NCI-H2171 treated with DMSO at 0.1 percent for 48 hours (cell line): ENCODE measurements at regions not wholly inside any gene's neighbourhood (a gene's known extent, or its start where the extent isn't known, plus 50 kb on each side); places are given as distances from the start of the nearest gene placed in this dataset.
A peak's percentile ranks its signal among the peaks of the same experiment; 100 is the strongest.
"Not testable (repeated sequence)": the region's sequence is repeated elsewhere in the genome, so short reads cannot be mapped to it uniquely, and the experiment has no call there.

Experiments
- DNase-seq: peaks from one replicate; lab custom pipeline; 2025; lab: John Stamatoyannopoulos, UW

- no peak for DNase-seq
Measured at GRCh38 chr6:154632119-154632518, 101.1 kb upstream of the SCAF8 start.

DNA sequence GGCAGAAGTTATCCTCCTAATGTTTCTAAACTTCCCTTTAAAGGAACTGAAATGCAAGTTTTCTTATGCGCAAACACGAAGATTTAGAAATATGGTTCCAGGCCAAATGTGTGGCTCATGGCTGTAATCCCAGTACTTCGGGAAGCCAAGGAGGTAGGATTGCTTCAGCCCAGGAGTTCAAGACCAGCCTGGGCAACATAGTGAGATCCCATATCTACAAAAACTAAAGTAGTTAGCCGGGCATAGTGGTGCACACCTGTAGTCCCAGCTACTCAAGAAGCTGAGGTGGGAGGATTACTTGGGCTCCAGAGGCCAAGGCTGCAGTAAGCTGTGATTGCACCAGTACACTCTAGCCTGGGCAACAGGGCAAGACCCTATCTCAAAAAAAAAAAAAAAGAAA lies 95.8 kb upstream of the SCAF8 start:
- DNase-seq, result no peak

DNA sequence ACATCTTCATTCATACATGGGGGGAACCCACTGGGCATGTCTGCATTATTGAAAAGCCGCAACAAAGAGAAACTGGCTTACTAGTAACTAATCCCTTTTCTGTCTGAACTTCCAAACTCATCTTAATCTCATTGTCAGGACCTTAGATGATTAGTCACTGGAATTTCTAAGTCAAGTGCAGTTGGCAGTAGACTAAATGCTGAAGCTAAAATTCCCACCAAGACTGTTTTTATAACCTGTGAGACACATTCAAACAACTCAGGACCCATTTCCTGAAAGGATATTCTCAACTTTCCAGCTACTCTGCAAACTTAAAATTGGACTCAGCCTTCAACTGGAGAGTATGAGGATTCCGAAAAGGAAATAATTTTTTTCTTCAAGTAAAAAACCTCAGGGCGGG lies 94.8 kb upstream of the SCAF8 start:
- no peak for DNase-seq

DNA sequence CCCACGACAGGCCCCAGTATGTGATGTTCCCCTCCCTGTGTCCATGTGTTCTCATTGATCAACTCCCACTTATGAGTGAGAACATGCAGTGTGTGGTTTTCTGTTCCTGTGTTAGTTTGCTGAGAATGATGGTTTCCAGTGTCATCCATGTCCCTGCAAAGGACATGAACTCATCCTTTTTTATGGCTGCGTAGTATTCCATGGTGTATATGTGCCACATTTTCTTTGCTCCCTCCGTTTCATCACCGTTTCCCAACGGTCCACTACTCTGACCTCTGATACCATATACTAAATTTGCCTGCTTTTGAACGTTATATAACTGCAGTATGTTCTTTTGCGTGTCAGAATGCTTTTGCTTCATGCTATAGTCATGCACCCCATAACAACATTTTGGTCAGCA lies 94.0 kb upstream of the SCAF8 start:
- DNase-seq, result not testable (repeated sequence)

DNA sequence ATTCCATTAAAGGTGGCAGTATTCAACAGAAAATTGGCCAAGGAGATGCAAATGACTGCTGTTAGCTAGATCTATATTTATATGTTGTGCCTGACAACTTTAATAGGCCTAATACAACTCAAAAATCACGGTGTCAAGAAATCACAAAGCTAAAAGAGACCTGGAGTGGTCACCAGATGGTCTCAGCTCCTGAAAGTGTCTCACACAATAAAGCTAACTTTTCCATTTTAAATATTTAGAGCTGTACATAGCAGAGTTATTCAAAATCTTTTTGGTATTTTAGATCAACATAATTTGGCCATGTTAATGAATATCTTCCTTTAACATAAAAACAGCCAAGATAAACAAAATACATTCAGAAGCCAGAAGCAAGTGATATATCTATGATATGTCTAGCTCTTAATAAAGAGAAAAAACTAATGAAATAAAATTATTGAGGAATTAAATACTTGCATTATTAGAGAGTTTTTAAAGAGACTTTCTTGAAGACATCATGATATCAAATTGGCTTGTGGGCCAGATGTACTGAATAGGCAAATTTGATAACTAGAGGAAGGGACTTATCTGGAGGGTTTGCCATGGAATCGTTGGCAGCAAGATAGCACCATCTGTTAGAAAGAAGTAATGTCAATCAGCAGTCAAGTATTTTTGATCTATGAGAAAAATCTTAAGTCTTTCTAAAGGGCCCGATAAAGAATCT lies 84.9 kb upstream of the SCAF8 start:
- no peak for DNase-seq

DNA sequence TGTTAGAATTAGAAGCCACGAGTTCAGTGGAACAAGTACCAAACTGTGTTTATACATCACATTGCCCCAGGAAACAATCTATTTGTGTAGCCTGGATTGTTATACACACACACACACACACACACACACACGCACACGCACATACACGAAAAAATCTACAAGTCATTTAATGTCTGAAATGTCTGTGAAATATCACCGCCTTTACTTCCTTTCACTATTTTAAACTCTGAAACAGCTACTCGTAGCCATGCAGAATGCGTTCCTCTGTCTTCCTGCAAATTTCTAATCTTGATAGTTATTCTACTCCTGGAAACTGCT lies 84.4 kb upstream of the SCAF8 start:
- DNase-seq, result no peak

GRCh38 chr6:154649721-154650120 lies 83.5 kb upstream of the SCAF8 start:
- no peak for DNase-seq

DNA sequence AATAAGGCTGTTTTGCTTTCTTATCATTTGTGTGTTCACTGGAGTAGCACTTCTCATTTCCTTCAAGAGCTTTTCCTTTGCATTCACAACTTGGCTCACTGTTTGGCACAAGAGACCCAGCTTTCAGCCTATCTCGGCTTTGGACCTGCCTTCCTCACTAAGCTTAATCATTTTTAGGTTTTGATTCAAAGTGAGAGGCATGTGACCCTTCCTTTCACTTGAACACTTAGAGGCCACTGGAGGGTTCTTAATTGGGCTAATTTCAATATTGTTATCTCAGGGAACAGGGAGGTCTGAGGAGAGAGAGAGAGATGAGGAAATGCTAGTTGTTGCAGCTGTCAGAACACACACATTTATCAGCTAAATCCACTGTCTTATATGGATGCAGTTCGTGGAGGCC lies 82.9 kb upstream of the SCAF8 start:
- DNase-seq, result no peak

GRCh38 chr6:154651656-154652055 lies 81.6 kb upstream of the SCAF8 start:
- no peak for DNase-seq

DNA sequence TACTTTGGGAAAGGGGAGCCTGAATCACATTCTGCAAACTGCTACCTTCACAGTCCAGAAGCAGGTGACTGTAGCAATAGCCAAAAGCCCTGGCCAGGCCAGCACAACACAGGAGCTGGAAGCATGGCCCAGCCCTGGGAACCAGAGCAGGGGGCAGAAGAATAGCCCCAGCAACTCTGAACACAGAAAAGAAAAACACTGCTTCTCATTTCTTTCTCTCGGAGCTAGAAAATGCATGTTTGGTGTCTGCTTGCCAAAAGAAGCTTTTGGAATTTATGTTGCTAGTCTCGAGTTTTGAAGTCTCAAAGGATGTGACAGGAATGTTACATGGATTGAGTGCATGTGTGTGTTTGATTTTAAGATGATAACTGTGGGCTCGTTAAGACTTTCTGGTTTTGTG lies 79.8 kb upstream of the SCAF8 start:
- DNase-seq, result no peak

DNA sequence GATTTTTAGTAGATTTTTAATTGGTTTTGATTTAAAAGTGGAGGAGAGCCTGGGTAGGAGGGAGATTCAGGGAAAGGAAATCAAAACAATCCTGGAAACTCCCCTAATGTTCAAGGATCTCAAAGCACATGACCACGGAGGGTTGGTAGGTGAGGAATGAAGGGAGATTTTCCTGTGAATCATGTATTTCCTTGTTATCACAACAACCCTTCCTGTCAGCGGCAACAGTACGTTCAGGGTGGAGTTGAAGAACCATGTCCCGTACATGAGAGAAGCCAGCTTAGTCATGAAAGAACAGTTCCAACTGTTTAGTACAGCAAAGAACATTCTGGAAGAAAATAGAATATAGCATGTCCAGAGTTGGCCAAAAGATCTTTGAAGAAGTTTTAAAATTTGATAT lies 79.4 kb upstream of the SCAF8 start:
- no peak for DNase-seq

DNA sequence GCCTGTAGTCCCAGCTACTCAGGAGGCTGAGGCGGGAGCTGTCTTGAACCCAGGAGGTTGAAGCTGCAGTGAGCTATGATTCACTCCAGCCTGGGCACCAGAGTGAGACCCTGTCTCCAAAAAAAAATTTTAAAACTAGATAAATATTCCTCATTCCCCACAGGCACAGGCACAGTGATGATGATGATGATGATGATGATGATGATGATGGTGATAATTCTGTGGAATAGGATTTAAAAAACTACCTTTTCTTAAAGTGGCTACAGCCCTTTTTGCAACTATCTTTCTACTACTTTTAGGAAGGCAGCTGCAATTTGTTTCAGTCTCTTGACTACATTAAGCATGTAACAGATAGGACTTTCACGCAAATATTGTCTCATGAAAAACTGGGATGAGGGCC lies 76.6 kb upstream of the SCAF8 start:
- DNase-seq, result no peak

GRCh38 chr6:154661768-154662167 lies 71.4 kb upstream of the SCAF8 start:
- no peak for DNase-seq

GRCh38 chr6:154664287-154664686 lies 68.9 kb upstream of the SCAF8 start:
- no peak for DNase-seq

- DNase-seq, result no peak
Measured at GRCh38 chr6:154668156-154668555, 65.1 kb upstream of the SCAF8 start.

DNA sequence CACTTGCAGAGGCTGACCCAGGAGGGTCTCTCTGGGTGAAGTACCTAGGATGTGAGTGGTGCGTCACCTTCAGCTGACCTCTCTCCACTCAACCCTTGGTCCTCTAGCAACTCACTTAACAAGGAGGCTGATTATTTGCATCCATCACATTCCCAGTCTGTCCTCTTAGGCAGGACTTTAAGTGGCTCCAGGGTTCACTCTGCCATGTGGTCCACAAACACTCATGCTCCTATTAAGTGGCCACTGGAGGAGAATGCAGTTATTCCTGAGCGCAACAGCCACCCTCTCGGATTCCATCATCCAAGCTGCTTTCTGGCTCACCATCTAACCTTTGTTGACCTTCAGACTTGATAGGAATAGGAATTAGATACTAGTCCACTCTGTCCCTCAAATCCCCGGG lies 61.1 kb upstream of the SCAF8 start:
- no peak for DNase-seq

DNA sequence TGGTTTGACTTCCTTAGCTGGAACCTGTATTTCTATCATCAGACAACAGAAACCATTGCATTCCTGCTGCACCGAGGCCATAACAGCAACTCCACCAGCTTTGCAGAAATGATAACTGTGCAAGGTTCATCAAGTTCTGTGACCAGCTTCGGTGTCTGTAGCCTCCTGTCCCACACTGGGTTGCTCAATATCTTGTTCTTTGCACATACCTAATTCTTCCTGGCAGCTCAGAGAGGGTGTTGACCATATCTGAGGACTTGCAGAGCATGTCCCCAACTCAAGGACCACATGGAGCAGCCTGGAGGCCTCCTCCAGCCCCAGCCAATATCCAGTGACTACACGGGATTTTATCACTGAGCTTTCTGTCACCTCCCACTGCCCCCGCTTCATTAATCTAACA lies 59.3 kb upstream of the SCAF8 start:
- no peak for DNase-seq

DNA sequence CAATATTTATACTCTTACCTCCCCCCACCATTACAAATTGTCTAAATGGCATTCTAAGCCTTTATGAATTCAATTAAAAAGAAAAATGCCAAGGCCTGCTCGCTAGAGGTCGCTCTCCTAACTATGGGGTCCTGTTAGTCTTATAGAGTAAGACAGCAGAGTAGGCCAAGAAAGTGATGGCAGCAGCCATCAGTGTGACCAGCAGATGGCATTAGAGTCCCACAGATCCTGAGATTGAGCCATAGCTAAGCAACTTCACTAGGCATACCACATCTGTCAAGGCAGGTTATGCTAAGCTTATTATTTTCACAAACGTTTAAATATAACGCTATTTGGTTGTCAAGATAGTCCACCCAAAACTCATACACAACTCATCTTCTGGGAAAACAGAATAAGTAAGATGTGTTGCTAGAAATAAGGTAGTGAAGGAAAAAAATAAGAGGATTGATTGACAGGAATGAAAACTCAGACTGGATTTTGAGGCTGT lies 57.6 kb upstream of the SCAF8 start:
- DNase-seq, result peak; percentile 94

DNA sequence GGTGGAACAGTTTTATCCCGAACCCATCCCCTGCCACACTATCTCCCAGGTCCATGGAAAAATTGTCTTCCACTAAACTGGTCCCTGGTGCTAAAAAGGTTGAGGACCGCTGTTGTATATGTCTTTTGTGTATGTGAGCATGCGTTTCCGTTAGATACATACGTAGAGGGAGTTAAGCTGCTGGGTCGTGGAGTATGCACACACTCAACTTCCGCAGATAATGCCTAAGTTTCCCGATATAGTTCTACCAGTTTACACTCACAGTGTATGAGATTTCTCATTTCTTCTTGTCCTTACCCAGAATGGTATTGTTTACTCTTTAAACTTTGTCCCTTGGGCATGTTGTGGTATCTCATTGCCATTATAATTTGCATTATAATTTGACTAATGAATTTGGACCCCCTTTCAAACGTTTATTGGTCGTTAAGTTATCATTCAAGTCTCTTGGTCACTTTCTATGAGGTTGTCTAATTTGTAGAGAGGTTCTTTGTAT lies 50.5 kb upstream of the SCAF8 start:
- no peak for DNase-seq
